Thyroid gland (tissue), 4 donors: ENCODE measurements at regions not wholly inside any gene's neighbourhood (a gene's known extent, or its start where the extent isn't known, plus 50 kb on each side); places are given as distances from the start of the nearest gene placed in this dataset.

Experiments used
- DNase-seq, 2 donors: peaks; one replicate each; pipeline ENCODE4 v3.0.0-alpha.2; 2019
- H3K27ac ChIP-seq, 3 donors: fragments of 200-600 bp; sonication (generic); 1 replicate in 2 of 3; 2 replicates in 1 of 3; pipeline ENCODE4 v1.5.1; 2016 to 2019; ENCODE audit warnings: mild to moderate bottlenecking in 1 of 3, moderate library complexity in 1 of 3
- H3K27me3 ChIP-seq: fragments of 200-600 bp; sonication (generic); one replicate; pipeline ENCODE4 v1.5.1; 2019
- H3K36me3 ChIP-seq, 2 donors: fragments of 200-600 bp; sonication (generic); one replicate each; pipeline ENCODE4 v1.5.1; 2016 to 2019
- H3K4me1 ChIP-seq, 2 donors: fragments of 200-600 bp; sonication (generic); one replicate each; pipeline ENCODE4 v1.5.1; 2017 to 2019
- H3K4me3 ChIP-seq, 3 donors: fragments of 200-600 bp; sonication (generic); replicated peaks in 1 of 3; 1 replicate in 2 of 3; 2 replicates in 1 of 3; pipeline ENCODE4 v1.5.1; 2016; ENCODE audit warnings: mild to moderate bottlenecking in 1 of 3
- H3K9me3 ChIP-seq: fragments of 200-600 bp; sonication (generic); one replicate; pipeline ENCODE4 v1.5.1; 2017
- POLR2A ChIP-seq, 2 donors: fragments of 450-650 bp; IDR thresholded peaks; one replicate each; pipeline ENCODE4 v1.6.1; 2017; ENCODE audit warnings: antibody characterized with exemption in 2 of 2, mild to moderate bottlenecking in 2 of 2, moderate library complexity in 1 of 2
- WGBS, 2 donors: methylation state at CpG; one replicate each; pipeline ENCODE4 v1.1.5; 2017; 5-methylcytosine and 5-hydroxymethylcytosine counted together
- intact Hi-C: fragments of 100-400 bp; cut with DNase I; formaldehyde crosslinking; loops from one replicate; pipeline ENCODE4 v1.15.1; 2023
- TF ChIP-seq, protein P1 (sequence below), 6 experiments: fragments of 200-600 bp in 3 of 6; fragments of 450-650 bp in 3 of 6; sonication (generic) in 3 of 6; IDR thresholded peaks; one replicate each; pipeline ENCODE4 v1.5.1; 2016 to 2019; ENCODE audit warnings: antibody characterized with exemption in 6 of 6, mild to moderate bottlenecking in 2 of 6, inconsistent platforms in 1 of 6, moderate library complexity in 1 of 6

DNA sequence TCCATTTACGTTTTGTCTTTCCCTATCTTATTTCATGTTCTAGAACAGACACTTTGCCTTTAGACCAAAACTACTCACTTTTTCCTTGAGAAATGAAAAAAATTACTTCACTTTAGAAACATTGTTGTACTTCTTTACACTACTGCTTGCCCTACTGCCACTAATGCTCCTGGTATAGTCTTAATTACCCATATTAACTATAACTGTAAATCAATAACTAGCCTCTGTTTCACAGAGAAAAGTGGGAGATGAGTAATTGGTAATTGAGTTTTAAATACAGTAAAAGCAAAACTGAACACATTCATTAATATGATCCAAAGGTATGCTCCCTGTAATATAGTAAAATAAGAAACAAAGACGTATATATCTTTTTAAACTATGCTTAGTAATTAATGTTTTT lies 111.1 kb upstream of the JADE1 start:
- 85 to 93% methylated on average over 2 of the region's 2 CpGs for WGBS, 2 donors
- no peaks in the 10 kb centered on the region for H3K27me3 ChIP-seq
- H3K9me3 ChIP-seq, result no peaks in the 10 kb centered on the region
- H3K4me1 ChIP-seq, result no peaks in the 10 kb centered on the region
- no peaks in the 10 kb centered on the region for H3K36me3 ChIP-seq
- H3K27ac ChIP-seq, result no peak overlapping the region
- no peak for DNase-seq
- intact Hi-C loops, result no loop called here
- H3K4me3 ChIP-seq, result no peak overlapping the region
- TF ChIP-seq, protein P1, sequence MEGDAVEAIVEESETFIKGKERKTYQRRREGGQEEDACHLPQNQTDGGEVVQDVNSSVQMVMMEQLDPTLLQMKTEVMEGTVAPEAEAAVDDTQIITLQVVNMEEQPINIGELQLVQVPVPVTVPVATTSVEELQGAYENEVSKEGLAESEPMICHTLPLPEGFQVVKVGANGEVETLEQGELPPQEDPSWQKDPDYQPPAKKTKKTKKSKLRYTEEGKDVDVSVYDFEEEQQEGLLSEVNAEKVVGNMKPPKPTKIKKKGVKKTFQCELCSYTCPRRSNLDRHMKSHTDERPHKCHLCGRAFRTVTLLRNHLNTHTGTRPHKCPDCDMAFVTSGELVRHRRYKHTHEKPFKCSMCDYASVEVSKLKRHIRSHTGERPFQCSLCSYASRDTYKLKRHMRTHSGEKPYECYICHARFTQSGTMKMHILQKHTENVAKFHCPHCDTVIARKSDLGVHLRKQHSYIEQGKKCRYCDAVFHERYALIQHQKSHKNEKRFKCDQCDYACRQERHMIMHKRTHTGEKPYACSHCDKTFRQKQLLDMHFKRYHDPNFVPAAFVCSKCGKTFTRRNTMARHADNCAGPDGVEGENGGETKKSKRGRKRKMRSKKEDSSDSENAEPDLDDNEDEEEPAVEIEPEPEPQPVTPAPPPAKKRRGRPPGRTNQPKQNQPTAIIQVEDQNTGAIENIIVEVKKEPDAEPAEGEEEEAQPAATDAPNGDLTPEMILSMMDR (IDR thresholded peaks at IDR 0.05), result no peak
- no peak for TF ChIP-seq POLR2A (IDR thresholded peaks at IDR 0.05)

DNA sequence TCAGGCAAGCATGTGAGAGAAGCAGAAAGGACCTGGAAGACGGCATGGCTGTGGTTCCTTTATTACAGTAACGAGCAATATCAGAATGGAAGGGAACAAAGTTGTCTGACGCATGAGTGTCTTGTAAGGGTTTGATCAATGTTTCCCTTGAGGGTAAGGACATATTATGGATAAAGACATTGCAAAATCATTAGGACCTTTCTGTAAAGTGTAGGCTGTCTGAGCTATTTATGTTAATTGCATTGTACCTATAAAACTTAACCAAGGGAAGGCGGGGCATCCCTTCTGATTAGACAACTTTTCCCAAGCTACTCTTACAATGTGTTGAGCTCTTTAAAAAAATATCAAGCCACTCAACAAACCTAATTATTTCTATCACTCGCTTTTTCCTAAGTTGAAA lies 112.2 kb upstream of the JADE1 start:
- Histone ChIP-seq H3K27me3 (no peaks in the 10 kb centered on the region), H3K36me3 (no peaks in the 10 kb centered on the region), H3K9me3 (no peaks in the 10 kb centered on the region), H3K27ac (no peak overlapping the region), H3K4me3 (no peak overlapping the region), H3K4me1 (no peaks in the 10 kb centered on the region)
- TF ChIP-seq, protein P1 (IDR thresholded peaks at IDR 0.05), result no peak
- TF ChIP-seq POLR2A (IDR thresholded peaks at IDR 0.05), result no peak
- intact Hi-C loops, result no loop called here
- no peak for DNase-seq
- 85 to 90% methylated on average over 5 of the region's 5 CpGs for WGBS, 2 donors

DNA sequence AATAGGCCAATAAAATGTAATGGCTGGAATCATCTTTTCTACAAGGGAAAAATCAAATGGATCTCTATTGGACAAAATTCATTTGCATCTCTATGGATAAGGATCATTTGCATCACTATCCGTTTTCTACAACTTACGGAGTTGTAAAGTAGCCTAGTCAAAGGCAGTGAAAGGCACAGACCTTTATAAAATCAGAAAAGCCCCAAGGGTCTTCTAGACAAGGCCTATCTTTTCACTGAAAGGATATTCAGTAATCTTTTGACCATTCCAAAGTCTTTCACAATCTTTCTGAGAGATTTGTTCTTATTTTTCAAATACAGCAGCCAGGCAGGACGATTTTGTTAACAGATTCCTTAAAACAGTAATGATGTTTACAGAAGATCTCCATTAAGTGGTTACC lies 119.5 kb upstream of the JADE1 start:
- 73% methylated on average over 3 of the region's 3 CpGs for WGBS, 2 donors
- no peak overlapping the region for H3K4me3 ChIP-seq
- TF ChIP-seq, protein P1 (IDR thresholded peaks at IDR 0.05), result no peak
- intact Hi-C loops, result no loop called here
- no peaks in the 10 kb centered on the region for H3K27me3 ChIP-seq
- DNase-seq, result no peak
- no peaks in the 10 kb centered on the region for H3K4me1 ChIP-seq
- no peaks in the 10 kb centered on the region for H3K9me3 ChIP-seq
- no peak overlapping the region for H3K27ac ChIP-seq
- H3K36me3 ChIP-seq, result no peaks in the 10 kb centered on the region

DNA sequence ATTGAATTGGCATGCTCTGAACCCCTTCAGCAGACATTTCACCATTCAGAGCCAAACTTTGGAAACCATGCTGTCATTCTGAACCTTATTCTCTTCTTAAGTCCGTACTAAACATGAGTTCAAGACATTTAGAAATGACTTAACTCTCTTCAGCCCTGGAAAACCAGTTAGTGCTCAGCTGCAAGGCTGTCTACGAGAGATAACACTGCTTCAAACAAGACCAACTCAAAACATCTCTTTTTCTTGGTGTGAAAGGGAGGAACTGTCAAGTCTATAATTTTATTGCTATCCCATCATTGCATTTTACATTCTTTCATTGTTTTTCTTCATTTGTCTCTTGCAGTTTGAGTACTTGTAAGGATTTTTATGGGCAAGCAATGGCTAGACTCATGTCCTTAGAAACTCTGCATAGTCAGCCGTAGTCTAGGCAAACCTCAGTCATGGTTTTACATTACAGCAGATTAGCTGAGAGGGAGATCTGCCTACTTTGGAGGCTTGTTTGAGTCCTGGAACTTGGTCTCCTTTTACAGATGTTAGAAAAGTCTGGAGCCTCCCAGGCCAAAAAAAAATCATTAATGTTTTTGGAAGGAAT lies 120.6 kb upstream of the JADE1 start:
- Histone ChIP-seq H3K36me3 (no peaks in the 10 kb centered on the region), H3K4me1 (no peaks in the 10 kb centered on the region), H3K27ac (no peak overlapping the region), H3K9me3 (no peaks in the 10 kb centered on the region), H3K27me3 (no peaks in the 10 kb centered on the region), H3K4me3 (no peak overlapping the region)
- no peak for TF ChIP-seq POLR2A (IDR thresholded peaks at IDR 0.05)
- TF ChIP-seq, protein P1 (IDR thresholded peaks at IDR 0.05), result no peak
- intact Hi-C loops, result no loop called here
- 87 to 96% methylated on average over 3 of the region's 3 CpGs for WGBS, 2 donors
- DNase-seq, result no peak

DNA sequence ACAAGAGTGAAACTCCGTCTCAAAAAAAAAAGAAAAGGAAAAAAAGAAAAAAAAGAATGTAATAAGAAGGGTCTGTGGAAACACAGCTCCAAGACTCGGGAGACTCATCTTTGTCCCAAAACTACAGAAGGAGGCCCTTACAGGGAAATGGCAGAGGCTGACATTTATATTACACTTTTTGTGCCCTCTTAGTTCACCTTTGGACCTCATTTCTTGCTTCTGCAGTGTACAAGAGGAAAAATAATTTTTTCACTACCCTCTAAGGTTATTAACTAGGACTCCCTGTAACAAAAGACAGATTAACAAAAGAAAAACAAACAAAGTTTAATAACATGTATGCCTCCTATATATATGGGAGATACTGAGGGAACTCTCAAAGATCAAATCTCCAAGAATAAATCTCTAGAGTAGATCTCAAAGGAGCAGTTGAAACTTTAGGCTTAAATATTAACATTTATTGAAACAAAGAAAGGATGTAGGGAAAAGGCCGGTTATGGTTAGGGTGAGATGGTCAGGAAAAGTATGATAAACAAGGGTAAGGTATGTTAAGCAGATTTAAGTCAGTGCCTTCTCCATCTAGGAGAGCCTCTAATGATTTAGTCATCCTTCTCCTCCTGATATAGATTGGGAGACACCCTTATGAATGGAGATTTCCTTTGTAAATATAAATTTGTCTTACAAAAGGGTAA lies 121.3 kb upstream of the JADE1 start:
- Histone ChIP-seq H3K4me1 (no peaks in the 10 kb centered on the region), H3K9me3 (no peaks in the 10 kb centered on the region), H3K27me3 (no peaks in the 10 kb centered on the region), H3K36me3 (no peaks in the 10 kb centered on the region), H3K27ac (no peak overlapping the region), H3K4me3 (no peak overlapping the region)
- WGBS, 2 donors, result 83 to 86% methylated on average over 3 of the region's 3 CpGs
- TF ChIP-seq, protein P1 (IDR thresholded peaks at IDR 0.05), result no peak
- no peak for TF ChIP-seq POLR2A (IDR thresholded peaks at IDR 0.05)
- intact Hi-C loops, result no loop called here
- no peak for DNase-seq
